ENCODE measurements at regions not wholly inside any gene's neighbourhood (a gene's known extent, or its start where the extent isn't known, plus 50 kb on each side); places are given as distances from the start of the nearest gene placed in this dataset.

DNA sequence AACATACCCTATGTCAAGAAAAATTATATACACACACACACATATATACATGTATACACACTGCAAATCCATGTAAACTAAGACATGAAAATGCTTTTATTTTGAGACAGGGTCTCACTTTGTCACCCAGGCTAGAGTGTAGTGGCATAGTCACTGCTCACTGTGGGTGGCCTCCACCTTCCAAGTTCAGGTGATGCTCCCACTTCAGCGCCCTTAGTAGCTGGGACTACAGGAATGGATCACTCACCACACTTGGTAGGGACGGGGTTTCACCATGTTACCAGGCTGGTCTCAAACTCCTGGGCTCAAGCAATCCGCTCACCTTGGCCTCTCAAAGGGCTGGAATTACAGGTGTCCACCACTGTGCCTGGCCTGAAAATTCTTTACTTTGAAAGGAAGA, 617.6 kb downstream of the NYAP2 start:
- DNase-seq = no peak

DNA sequence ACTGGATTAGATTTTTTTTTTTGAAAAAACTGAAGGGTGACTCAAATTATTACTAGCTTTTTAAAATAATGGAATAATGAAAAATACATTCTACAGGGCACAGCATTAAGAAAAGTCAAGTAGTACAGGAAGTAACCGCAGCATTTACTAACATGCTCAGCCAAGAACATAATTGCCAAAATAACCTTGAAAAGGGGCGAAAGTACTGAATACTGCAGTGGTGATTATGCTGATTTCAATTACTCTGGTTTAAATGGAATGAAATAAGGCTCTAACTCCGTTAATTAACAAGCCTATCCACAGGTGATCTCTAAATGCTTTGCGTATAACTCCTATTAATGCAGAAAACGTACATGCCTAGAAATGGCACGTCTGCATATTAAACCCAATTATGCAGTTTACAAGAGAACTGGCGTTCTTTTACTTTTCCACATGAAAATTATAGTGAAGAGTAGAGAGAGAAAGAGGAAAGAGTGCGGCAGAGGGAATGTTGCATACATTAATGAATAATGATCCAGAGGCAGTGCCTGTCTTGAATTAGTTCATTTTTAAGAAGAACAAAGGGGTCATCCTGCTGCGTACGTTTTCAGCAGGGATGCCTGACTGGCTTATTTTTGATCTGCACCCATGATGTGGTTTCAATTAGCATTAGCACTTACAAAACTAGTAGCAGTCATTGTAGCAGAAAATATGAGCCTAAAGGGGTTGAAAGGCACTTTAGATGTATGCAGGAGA, 612.4 kb downstream of the NYAP2 start:
- DNase-seq = no peak

GRCh38 chr2:226002438-226002837, 602.9 kb downstream of the NYAP2 start:
- DNase-seq = no peak

DNA sequence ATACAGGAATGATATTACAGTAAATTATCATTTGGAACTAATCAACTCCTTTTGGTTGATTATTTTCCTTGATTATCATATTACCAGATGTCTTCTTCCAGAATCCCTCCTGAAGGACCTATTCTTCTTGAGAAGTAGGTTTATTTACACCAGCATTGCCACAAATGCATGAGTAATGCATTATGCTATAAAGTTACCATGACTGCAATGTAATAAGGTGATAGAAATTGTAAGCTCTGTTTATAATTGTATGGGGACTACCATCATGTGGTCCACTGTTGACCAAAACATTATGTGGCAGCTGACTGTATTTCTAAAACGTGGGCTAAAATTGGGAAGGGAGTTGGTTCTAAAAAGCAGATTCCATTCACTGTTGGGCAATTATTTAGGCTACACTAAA, 602.2 kb downstream of the NYAP2 start:
- no peak for DNase-seq

DNA sequence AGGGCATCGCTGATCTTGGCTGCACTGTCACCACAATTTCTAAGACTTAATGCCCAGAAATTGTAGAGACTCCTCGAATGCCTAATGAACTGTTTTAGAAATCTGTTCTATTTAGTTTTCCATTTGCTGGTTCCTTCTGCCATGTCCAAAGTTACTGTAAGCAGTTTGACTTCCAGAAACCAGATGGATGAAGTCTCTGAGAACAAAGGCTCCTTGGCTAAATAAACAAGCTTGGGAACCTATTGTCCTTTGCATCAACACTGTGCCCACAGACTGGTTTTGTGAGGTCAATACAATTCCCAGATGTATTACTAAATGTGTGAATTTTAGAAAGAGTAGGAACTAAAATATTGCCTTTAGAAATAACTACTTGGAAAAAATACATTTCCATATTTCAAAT, 600.2 kb downstream of the NYAP2 start:
- no peak for DNase-seq

DNA sequence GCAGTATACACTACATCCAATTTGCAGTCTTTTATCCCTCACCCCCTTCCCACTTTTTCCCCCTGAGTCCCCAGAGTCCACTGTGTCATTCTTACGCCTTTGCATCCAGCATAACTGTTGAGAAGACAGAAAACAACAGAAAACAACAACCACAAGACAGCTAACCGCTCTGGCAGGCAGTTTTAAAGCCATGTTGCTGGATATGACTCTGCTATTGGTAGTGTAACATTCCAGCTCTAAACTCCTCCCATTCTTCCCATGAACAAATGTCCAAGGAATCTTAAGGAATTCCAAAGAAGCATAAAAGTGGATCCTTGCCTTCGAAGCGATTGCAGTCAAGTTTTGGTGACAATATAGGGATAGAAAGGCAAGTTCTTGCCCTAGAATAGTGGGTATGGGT, 599.1 kb downstream of the NYAP2 start:
- DNase-seq = no peak

DNA sequence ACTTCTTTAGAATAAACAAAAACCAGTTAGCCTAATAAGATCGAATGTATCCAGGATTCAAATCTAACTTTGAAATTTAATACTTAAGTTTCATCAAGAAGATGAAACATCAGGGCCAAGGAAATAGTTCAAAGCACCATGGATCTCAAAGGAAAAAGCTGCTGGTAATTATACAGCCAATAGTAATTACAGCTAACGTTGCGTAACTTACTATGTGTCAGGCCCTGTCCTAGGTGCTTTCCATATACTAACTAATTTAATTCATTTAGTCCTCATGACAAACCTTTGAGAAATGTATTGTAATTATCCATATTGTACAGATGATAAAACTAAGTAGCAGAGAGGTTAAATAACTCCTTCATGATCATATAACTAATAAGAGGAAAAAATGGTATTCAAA, 598.6 kb downstream of the NYAP2 start:
- DNase-seq = no peak

DNA sequence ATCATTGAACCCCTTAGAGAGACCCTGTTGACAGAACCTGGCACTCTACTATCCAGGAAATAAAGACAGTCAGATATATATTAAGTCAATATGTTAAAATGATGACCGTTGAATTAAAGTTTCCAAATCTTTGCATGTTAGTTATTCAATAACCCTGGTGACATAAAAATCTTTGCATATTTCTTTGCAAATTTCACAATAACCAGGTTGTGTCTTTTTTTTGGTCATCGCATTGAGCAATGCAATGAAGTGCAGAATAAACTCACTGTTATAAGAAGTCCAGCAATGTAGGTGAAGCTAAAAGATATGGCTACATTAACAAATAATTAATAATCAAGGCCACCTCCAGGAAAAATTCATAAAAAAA, 596.9 kb downstream of the NYAP2 start:
- DNase-seq = no peak

- no peak for DNase-seq
Observed at GRCh38 chr2:225995796-225996461, 596.4 kb downstream of the NYAP2 start.

- no peak for DNase-seq
Observed at GRCh38 chr2:225994748-225995405, 595.4 kb downstream of the NYAP2 start.

GRCh38 chr2:225993430-225993829, 593.9 kb downstream of the NYAP2 start:
- no peak for DNase-seq

GRCh38 chr2:225989809-225990208, 590.3 kb downstream of the NYAP2 start:
- no peak for DNase-seq

DNA sequence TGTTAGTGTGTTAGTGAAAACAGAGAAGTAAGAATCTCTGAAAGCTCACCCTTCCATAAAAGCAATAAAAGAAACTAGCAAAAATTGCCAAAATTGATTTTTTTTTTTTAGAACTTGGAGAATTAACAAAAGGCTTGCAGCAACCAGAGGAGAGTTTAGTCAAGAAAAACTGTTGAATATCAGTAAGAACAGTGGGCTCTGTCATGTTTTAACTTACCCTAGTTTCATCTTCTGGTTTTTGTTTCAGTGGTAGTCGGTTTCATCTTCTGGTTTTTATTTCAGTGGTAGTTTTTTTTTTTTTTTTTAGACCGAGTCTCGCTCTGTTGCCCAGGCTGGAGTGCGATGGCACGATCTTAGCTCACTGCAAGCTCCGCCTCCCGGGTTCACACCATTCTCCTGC, 580.9 kb downstream of the NYAP2 start:
- no peak for DNase-seq

GRCh38 chr2:225971433-225971832, 571.9 kb downstream of the NYAP2 start:
- no peak for DNase-seq

DNA sequence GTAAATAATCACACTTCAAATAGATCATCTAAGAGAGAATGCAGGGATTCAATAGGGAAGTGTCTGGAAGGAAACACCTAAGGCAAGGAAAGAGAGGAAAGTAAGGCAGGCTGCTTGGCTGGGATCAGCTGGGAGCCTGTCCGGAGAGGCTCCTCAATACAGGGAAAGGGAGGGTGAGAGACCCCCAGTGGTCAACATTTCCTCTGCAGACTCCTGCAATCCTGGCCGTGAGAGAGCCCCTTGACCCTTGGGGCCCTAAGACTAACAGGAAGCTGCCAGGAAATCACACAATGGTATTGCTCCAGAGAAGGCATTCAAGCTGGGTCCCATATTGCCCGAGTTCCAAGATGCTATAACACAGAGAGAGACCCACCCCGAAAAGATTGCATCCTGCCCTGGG, 549.4 kb downstream of the NYAP2 start:
- DNase-seq = no peak

GRCh38 chr2:225938991-225939390, 539.5 kb downstream of the NYAP2 start:
- DNase-seq = no peak

GRCh38 chr2:225937625-225938187, 538.2 kb downstream of the NYAP2 start:
- no peak for DNase-seq

GRCh38 chr2:225932811-225933413, 533.4 kb downstream of the NYAP2 start:
- no peak for DNase-seq

DNA sequence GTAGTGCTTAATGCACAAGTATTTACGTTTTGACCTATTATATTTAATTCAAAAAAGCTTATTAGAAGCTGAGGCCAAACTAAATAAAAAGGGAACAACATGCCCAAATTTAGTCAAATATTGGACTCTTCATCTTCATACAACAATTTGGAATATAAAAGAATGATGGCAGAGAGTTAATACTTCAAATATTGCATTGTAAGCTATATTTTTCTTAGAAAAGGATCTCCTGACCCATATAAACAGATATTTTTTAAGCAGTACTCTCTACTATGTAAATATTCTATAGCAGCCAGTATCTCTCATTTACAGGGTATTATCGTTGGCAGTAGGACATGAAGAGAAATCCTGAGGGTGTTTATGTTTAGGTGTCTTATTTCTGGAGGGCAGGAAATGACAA, 531.2 kb downstream of the NYAP2 start:
- no peak for DNase-seq

DNA sequence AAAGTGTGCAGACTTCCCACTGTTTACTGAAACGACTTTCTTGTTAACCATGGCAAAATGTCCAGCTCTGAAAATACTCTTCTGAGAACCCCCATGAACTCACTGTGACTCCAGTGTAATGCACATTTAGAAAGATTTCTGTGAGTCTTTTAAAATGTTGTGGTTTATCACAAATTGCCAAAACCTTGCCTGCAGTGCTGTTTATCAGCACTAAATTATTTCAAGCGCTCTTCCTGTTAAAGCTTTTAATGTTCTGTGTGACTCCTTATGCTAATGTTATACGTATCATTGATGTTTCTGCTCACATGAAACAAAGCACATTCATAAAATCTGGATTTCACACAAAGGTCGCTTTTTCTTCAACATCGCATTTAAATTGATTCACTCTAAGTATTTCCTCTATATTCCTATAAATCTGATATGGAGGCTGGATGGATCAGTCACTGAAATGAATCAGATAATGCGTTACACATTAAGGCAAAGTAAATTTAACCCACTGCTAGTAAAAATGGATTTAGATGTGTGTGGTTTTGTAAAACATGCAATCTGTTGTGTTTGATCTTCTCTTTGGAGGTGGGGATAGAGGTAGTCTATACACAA, 521.2 kb downstream of the NYAP2 start:
- DNase-seq = no peak

DNA sequence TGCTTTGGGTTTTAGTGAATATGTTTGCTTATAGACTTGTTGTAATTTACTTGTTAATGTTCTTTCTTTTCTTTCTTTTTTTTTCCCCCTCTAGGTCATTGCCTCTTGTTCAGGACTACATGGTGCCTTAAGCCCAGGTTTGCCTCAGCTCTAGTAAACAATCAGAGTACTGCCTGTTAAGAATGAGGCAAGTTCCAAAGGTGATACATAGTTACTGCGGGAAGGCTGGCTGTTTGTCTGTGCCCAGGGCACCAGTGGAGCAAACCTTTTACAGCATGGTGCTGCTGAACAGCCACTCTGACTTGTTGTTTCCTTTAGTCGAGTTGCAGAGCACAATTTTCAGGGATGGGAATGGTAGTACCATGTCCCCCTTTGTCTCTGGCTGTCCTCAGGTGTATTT, 517.2 kb downstream of the NYAP2 start:
- DNase-seq = no peak

GRCh38 chr2:225911019-225911418, 511.5 kb downstream of the NYAP2 start:
- no peak for DNase-seq

DNA sequence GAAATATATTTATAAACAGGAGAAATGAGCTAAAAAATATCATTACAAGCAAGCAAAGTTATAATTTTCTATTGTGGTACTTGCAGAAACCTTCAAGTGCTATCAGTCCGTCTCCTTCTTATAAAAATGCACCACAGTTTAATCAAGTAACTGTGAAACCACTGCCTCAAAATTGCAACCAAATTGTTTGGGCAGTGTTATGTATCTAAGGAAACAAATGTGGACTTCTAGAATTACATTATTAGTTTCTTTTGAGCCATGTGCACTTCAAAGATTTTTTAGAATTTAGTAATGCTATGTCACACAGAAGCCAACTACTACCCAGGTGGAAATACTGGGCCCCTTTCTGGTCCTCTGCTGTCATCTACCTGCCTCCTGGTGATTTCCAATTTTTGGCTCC, 495.6 kb downstream of the NYAP2 start:
- no peak for DNase-seq
